Chondrocyte (in vitro differentiated cells): ENCODE measurements at regions not wholly inside any gene's neighbourhood (a gene's known extent, or its start where the extent isn't known, plus 50 kb on each side); places are given as distances from the start of the nearest gene placed in this dataset.
"Not testable (repeated sequence)": the region's sequence is repeated elsewhere in the genome, so short reads cannot be mapped to it uniquely, and the experiment has no call there.

ENCODE experiments used
- DNase-seq: peaks from one replicate; pipeline ENCODE4 v3.0.0; 2021; ENCODE audit warnings: mixed read lengths, low spot score
- H3K27ac Mint-ChIP-seq: one replicate; pipeline ENCODE4 v1.8.0; 2021; ENCODE audit warnings: mild to moderate bottlenecking, moderate library complexity, mixed read lengths; ENCODE audit not compliant: unreplicated experiment
- H3K27me3 Mint-ChIP-seq: 2 replicates; pipeline ENCODE4 v1.8.0; 2021; ENCODE audit warnings: low read depth, mixed read lengths
- H3K36me3 Mint-ChIP-seq: 2 replicates; pipeline ENCODE4 v1.8.0; 2021; ENCODE audit warnings: low read depth, mixed read lengths
- H3K4me1 Mint-ChIP-seq: 2 replicates; pipeline ENCODE4 v1.8.0; 2021; ENCODE audit warnings: low read depth, mild to moderate bottlenecking, mixed read lengths
- H3K4me3 Mint-ChIP-seq: one replicate; pipeline ENCODE4 v1.8.0; 2021; ENCODE audit warnings: mild to moderate bottlenecking, moderate library complexity, mixed read lengths; ENCODE audit not compliant: unreplicated experiment
- H3K9me3 Mint-ChIP-seq: 2 replicates; pipeline ENCODE4 v1.8.0; 2021; ENCODE audit warnings: low read depth, mixed read lengths
- CTCF ChIP-seq: fragments of 200-600 bp; sonication (generic); IDR thresholded peaks from 2 replicates; pipeline ENCODE4 v1.5.0; 2021; ENCODE audit warnings: antibody characterized with exemption, mild to moderate bottlenecking, moderate library complexity

- Mint-ChIP-seq H3K4me3 (no peak overlapping the region), H3K36me3 (no peaks in the 10 kb centered on the region), H3K4me1 (no peaks in the 10 kb centered on the region), H3K27me3 (no peaks in the 10 kb centered on the region), H3K9me3 (peaks cover 8% of the 10 kb centered on the region), H3K27ac (no peak overlapping the region)
- TF ChIP-seq CTCF, result no peak
- no peak for DNase-seq
These were observed 467.6 kb upstream of the HS3ST5 start for GRCh38 chr6:114810468-114810867.

- not testable (repeated sequence) for H3K4me1 Mint-ChIP-seq, DNase-seq, H3K4me3 Mint-ChIP-seq, H3K36me3 Mint-ChIP-seq, H3K27ac Mint-ChIP-seq, H3K27me3 Mint-ChIP-seq
- H3K9me3 Mint-ChIP-seq, result peaks cover 19% of the 10 kb centered on the region
These were observed 462.6 kb upstream of the HS3ST5 start for GRCh38 chr6:114805426-114805825.

- Mint-ChIP-seq H3K36me3 (no peaks in the 10 kb centered on the region), H3K9me3 (no peaks in the 10 kb centered on the region), H3K27me3 (no peaks in the 10 kb centered on the region), H3K4me1 (no peaks in the 10 kb centered on the region), H3K27ac (no peak overlapping the region), H3K4me3 (no peak overlapping the region)
- DNase-seq, result no peak
- TF ChIP-seq CTCF, result no peak
These were observed 453.8 kb upstream of the HS3ST5 start for GRCh38 chr6:114796576-114796975.

GRCh38 chr6:114793428-114793827 lies 450.6 kb upstream of the HS3ST5 start:
- H3K27ac Mint-ChIP-seq, result no peak overlapping the region
- no peaks in the 10 kb centered on the region for H3K4me1 Mint-ChIP-seq
- no peak for TF ChIP-seq CTCF
- no peak for DNase-seq
- no peaks in the 10 kb centered on the region for H3K9me3 Mint-ChIP-seq
- H3K36me3 Mint-ChIP-seq, result no peaks in the 10 kb centered on the region
- H3K27me3 Mint-ChIP-seq, result no peaks in the 10 kb centered on the region
- no peak overlapping the region for H3K4me3 Mint-ChIP-seq

- Mint-ChIP-seq H3K4me3 (no peak overlapping the region), H3K4me1 (no peaks in the 10 kb centered on the region), H3K9me3 (peaks cover 8% of the 10 kb centered on the region), H3K27me3 (no peaks in the 10 kb centered on the region), H3K36me3 (peaks cover 2% of the 10 kb centered on the region), H3K27ac (no peak overlapping the region)
- no peak for DNase-seq
- TF ChIP-seq CTCF, result no peak
These were observed 442.7 kb upstream of the HS3ST5 start for GRCh38 chr6:114785235-114786127.

- Mint-ChIP-seq H3K4me1 (no peaks in the 10 kb centered on the region), H3K27ac (no peak overlapping the region), H3K9me3 (peaks cover 8% of the 10 kb centered on the region), H3K4me3 (no peak overlapping the region), H3K27me3 (no peaks in the 10 kb centered on the region), H3K36me3 (peaks cover 2% of the 10 kb centered on the region)
- no peak for TF ChIP-seq CTCF
- DNase-seq, result no peak
These were observed 441.0 kb upstream of the HS3ST5 start for GRCh38 chr6:114783783-114784182.
